Limb (tissue), 2 donors: ENCODE measurements at regions not wholly inside any gene's neighbourhood (a gene's known extent, or its start where the extent isn't known, plus 50 kb on each side); places are given as distances from the start of the nearest gene placed in this dataset.

ENCODE experiments used
- DNase-seq, 2 donors: peaks; one replicate each; pipeline ENCODE4 v3.0.0-alpha.2; 2016; ENCODE audit errors: extremely low spot score in 2 of 2

- no peak for DNase-seq
Measured at GRCh38 chr13:30844548-30845296, 61.3 kb upstream of the MEDAG start.

- no peak for DNase-seq
Measured at GRCh38 chr13:30845297-30846214, 60.5 kb upstream of the MEDAG start.

- no peak for DNase-seq
Measured at GRCh38 chr13:30846311-30846710, 59.8 kb upstream of the MEDAG start.

GRCh38 chr13:30846866-30847265 is 59.2 kb upstream of the MEDAG start:
- DNase-seq, result no peak

GRCh38 chr13:30847650-30848307 is 58.3 kb upstream of the MEDAG start:
- DNase-seq, result no peak

GRCh38 chr13:30848332-30849027 is 57.6 kb upstream of the MEDAG start:
- DNase-seq, result no peak

DNA sequence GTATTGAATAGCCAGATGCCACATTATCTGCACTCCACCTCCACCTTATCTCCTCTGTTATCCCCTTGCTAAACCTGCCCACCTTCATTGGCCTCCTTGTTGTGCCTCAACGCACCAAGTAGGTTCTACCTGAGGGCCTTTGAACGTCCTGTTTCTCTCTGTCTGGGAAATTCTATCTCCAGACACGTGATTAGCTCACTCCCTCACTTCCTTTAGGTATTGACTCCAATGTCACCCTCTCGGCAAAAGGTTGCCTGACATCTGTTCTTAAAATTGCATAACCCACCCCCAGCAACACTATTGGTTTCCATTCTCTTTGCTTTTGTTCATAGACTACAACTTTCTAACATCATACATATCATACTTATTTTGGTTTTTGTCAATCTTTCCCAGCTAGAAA is 56.5 kb upstream of the MEDAG start:
- DNase-seq, result no peak

DNA sequence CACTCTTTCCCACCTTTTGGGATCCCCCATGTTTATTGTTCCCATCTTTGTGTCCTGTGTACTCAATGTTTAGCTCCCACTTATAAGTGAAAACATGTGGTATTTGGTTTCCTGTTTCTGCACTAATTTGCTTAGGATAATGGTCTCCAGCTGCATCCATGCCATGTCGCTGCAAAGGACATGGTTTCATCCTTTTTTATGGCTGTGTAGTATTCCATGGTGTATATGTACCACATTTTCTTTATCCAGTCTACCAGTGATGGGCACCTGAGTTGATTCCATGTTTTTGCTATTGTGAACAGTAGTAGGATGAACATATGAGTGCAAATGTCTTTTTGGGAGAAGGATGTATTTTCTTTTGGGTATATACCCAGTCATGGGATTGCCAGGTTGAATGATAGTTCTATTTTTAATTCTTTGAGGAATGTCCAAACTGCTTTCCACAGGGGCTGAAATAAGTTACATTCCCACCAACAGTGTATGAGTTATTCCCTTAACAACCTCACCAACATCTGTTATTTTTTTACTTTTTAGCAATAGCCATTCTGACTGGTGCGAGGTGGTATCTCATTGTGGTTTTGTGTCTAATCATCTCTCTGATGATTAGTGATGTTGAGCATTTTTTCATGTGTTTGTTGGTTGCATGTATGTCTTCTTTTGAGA is 55.7 kb upstream of the MEDAG start:
- DNase-seq, result no peak

DNA sequence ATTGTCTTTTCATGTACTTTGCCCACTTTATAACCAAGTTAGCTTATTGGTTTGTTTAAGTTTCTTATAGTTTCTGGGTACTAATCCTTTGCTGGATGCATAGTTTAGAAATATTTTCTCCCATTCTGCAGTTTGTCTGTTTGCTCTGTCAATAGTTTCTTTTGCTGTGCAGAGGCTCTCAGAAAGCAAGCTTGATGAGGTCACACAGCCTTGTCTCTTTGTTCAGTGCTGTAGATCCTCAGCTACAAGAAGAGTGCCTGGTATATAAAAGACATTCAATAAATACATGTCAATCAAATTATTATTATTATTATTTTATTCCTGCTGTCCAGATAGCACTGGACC is 55.2 kb upstream of the MEDAG start:
- DNase-seq, result no peak

DNA sequence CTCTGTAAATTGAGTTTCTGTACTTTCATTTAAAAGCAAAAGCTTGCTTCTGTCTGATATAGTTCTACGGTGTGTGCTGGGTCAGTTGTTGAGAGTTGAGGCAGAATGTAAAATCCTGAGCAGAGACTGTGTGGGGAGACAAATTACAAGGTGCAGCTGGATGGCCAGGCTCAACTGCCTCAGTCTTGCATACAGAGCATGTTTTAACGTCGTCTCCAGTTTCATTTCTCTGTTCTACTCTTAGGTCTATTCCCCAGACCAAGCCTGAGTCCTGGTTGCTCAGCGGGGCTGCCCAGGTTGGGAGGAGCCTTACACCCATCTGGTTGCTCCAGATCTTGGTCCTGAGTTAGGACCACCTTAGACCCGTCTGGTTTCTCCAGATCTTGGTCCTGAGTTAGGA is 54.4 kb upstream of the MEDAG start:
- DNase-seq, result no peak

DNA sequence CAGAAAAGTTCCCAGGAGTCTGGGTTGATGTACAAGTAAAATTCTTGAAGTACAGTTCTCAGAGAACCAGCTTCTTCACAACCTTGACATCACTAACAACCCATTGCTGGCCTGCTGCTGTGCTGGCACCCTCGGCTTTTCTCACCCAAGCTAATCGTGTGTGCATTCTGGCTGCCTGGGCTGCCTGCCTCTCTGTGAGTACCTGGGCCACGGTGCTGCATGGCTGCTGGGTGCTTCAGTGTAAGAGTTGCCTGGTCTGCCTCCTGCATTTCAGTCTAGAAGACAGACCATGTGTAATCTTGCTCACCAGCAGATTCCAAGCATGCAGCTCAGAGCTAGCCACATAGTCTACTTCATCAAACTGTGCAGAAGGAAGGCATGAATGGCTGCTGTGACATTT is 50.5 kb upstream of the MEDAG start:
- DNase-seq, result no peak

DNA sequence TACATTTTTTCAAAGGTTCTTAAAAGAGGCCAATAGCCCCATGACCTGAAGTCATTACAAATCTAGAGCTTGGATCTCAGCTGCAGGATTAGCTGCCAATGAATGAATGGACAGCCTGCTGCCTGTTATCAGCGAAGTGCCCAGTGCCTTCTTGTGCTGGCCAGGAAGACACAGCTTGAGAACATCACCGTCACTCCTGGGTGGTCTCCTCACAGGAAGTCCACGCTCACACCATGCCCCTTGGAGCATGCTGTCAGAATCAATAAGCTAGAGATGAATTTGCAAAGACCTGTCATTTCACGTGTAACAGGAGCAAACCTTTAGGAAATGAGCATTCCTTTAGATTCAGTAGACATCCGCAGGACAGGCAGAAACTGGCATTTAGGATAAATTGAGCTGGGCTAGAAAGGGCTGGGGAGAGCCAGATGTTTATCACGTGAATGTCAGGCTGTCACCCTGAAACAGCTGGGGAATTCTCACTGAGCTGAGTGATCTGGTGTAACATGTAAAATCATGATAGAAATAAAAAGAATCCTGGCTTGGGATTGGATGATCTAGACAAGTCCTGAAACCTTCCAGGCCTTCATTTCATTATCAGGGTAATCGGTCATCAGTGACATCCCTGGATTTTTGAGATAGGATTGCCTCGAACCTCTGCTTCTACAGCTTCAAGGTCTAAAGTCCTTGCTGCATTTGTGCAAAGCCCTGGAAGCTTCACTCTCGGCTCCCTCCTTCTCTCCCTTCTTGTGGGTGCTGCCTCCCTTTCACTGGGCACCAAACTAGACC is 49.9 kb upstream of the MEDAG start:
- DNase-seq, result no peak
